HUES48 (cell line): ENCODE measurements at regions not wholly inside any gene's neighbourhood (a gene's known extent, or its start where the extent isn't known, plus 50 kb on each side); places are given as distances from the start of the nearest gene placed in this dataset.

Experiments
- H3K27ac ChIP-seq: one replicate; pipeline ENCODE4 v1.7.0; 2013; ENCODE audit warnings: low read depth, low read length, inconsistent platforms
- H3K27me3 ChIP-seq: 2 replicates; pipeline ENCODE4 v1.6.1; 2013; ENCODE audit warnings: mild to moderate bottlenecking, low read length; ENCODE audit not compliant: control insufficient read depth, insufficient read depth
- H3K36me3 ChIP-seq: 2 replicates; pipeline ENCODE4 v1.6.1; 2013; ENCODE audit warnings: low read length; ENCODE audit not compliant: control insufficient read depth, insufficient read depth
- H3K4me1 ChIP-seq: 2 replicates; pipeline ENCODE4 v1.6.1; 2013; ENCODE audit warnings: mild to moderate bottlenecking, low read length; ENCODE audit not compliant: control insufficient read depth, insufficient read depth
- H3K4me3 ChIP-seq: 2 replicates; pipeline ENCODE4 v1.5.1; 2013; ENCODE audit warnings: mild to moderate bottlenecking, low read depth, low read length
- H3K9ac ChIP-seq: 2 replicates; pipeline ENCODE4 v1.6.1; 2013; ENCODE audit warnings: mild to moderate bottlenecking, low read depth, low read length, moderate library complexity
- H3K9me3 ChIP-seq: 2 replicates; pipeline ENCODE4 v1.6.1; 2013; ENCODE audit warnings: low read length; ENCODE audit not compliant: control insufficient read depth, insufficient read depth

DNA sequence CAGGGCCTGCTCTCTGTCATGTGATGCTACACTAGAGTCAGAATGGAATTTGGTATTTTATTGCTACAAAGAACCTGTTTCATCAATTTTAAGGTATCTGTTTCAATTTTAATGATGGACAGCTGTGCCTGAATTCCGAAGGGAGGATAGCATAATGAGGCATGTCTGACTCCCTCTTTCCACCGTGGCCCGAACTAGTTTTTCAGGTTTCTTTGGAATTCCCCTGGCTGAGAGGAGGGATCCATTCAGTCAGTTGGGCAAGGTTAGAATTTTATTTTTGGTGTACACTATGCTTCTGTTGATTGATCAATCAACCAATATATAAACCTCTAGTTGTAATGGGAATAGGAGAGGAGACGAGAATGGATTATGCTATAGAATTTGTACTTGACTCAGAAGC, 761.8 kb downstream of the FAM133A start:
- Histone ChIP-seq H3K4me1 (no peaks in the 10 kb centered on the region), H3K9me3 (peaks cover 8% of the 10 kb centered on the region; the same call in 1 of the 2 replicates), H3K27ac (no peak overlapping the region), H3K36me3 (no peaks in the 10 kb centered on the region), H3K9ac (no peak overlapping the region), H3K4me3 (no peak overlapping the region), H3K27me3 (no peaks in the 10 kb centered on the region)

DNA sequence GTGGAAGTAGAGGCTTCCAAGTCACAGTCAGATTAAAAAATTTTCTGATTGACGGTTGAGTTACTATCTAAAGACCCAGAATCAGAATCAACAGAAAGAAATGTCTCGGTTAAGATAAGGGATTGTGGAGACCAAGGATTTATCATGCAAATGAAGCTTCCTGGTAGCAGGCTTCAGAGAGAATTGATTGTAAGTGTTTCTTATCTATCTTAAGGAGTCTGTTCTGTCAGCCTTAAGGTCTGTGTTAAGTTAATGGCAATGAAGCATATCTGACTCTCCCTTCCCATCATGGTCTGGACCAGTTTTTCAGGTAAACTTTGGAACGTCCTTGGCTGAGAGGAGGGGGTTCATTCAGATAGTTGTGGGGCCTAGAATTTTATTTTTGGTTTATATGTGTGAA, 780.2 kb downstream of the FAM133A start:
- peak overlapping the region; percentile 64; the same call in 1 of the 2 replicates for H3K9ac ChIP-seq
- no peak overlapping the region for H3K4me3 ChIP-seq
- peak overlapping the region; percentile 91 for H3K27ac ChIP-seq
- H3K27me3 ChIP-seq: no peaks in the 10 kb centered on the region
- peaks cover 55% of the 10 kb centered on the region for H3K4me1 ChIP-seq
- H3K9me3 ChIP-seq: peaks cover 12% of the 10 kb centered on the region
- peaks cover 3% of the 10 kb centered on the region; the same call in 1 of the 2 replicates for H3K36me3 ChIP-seq

DNA sequence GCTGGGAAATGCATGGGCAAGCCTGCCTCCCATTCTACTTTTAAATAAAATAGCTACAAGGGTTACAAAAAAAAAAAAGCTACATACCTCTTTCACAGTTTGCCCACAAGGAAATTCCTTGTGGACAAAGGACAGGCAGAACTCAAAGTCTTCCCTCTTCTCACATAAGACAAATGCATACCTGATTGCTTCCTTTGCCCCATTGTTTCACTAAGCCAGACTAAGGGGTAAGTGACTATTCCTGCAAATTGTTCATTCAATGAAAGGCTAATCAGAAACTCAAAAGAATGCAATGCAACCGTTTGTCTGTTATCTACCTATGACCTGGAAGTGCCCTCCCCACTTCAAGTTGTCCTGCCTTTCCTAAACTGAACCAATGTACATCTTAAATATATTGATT, 780.6 kb downstream of the FAM133A start:
- Histone ChIP-seq H3K27ac (peak overlapping the region; percentile 91), H3K9ac (peak overlapping the region; percentile 64; the same call in 1 of the 2 replicates), H3K4me3 (no peak overlapping the region), H3K4me1 (peaks cover 55% of the 10 kb centered on the region), H3K27me3 (no peaks in the 10 kb centered on the region), H3K36me3 (no peaks in the 10 kb centered on the region; the same call in 1 of the 2 replicates), H3K9me3 (peaks cover 8% of the 10 kb centered on the region)

GRCh38 chrX:94455782-94456181, 781.8 kb downstream of the FAM133A start:
- H3K27me3 ChIP-seq: no peaks in the 10 kb centered on the region
- H3K27ac ChIP-seq: peak overlapping the region; percentile 91
- peaks cover 55% of the 10 kb centered on the region for H3K4me1 ChIP-seq

DNA sequence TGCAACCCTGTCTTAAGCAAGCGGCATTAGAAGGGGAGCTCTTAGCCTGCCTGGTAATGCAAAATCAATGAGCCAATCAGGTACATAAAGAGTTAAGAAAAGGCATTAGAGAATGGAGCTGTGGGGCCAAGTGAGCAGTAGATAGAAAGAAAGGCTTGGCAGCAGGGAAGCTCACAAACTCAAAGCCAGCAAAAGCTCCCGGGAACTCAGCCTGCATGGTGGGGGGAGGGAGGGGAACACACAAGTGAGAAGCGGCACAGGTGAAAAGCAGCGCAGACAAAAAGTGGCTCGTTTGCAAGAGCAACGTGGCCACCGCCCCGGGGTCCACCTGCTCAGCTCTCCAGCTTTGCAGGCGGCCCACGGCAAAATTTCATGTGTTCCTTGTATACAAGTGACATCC, 818.5 kb downstream of the FAM133A start:
- H3K9ac ChIP-seq: no peak overlapping the region
- peaks cover 20% of the 10 kb centered on the region for H3K4me1 ChIP-seq
- H3K9me3 ChIP-seq: peaks cover 31% of the 10 kb centered on the region
- H3K27me3 ChIP-seq: no peaks in the 10 kb centered on the region; the same call in 1 of the 2 replicates
- H3K4me3 ChIP-seq: 0 out of 2 replicates have a peak overlapping the region, but pooled peaks have one; percentile 35
- H3K36me3 ChIP-seq: no peaks in the 10 kb centered on the region
- peak overlapping the region; percentile 47 for H3K27ac ChIP-seq

More at GRCh38 chrX:94455782-94456181, 781.8 kb downstream of the FAM133A start:
- Histone ChIP-seq H3K9ac (peak overlapping the region; percentile 64), H3K36me3 (no peaks in the 10 kb centered on the region), H3K4me3 (peak overlapping the region; percentile 38), H3K9me3 (no peaks in the 10 kb centered on the region; the same call in 1 of the 2 replicates)

GRCh38 chrX:94493405-94493804, 819.4 kb downstream of the FAM133A start:
- peaks cover 22% of the 10 kb centered on the region for H3K9me3 ChIP-seq
- peaks cover 24% of the 10 kb centered on the region for H3K4me1 ChIP-seq
- H3K27ac ChIP-seq: no peak overlapping the region

GRCh38 chrX:94511564-94511963, 837.6 kb downstream of the FAM133A start:
- no peaks in the 10 kb centered on the region for H3K36me3 ChIP-seq
- H3K9me3 ChIP-seq: no peaks in the 10 kb centered on the region
- H3K27ac ChIP-seq: no peak overlapping the region
- H3K4me3 ChIP-seq: no peak overlapping the region
- peaks cover 14% of the 10 kb centered on the region for H3K4me1 ChIP-seq
- H3K9ac ChIP-seq: no peak overlapping the region
- H3K27me3 ChIP-seq: no peaks in the 10 kb centered on the region

More at GRCh38 chrX:94493405-94493804, 819.4 kb downstream of the FAM133A start:
- H3K27me3 ChIP-seq: no peaks in the 10 kb centered on the region; the same call in 1 of the 2 replicates
- no peak overlapping the region for H3K9ac ChIP-seq
- no peaks in the 10 kb centered on the region for H3K36me3 ChIP-seq
- 0 out of 2 replicates have a peak overlapping the region, but pooled peaks have one; percentile 18 for H3K4me3 ChIP-seq

DNA sequence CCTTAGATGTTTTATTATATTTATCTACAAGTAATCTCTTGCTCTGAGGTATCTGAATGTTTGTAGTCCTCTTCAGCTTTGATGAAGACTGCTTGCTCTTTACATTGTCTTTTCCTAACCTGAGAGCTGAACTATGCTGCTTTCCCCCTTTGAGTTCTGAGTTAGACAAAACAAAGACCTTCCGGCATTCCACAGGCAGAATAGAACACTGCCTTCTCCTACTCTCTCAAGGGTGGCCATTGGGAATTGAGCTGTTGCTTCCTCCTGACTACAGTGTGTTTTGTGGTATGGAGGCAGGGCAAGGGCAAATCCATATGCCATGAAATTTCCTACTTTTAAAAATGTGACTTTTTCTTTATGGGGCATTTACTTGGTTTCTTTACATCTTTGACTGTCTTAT, 841.0 kb downstream of the FAM133A start:
- Histone ChIP-seq H3K4me3 (no peak overlapping the region), H3K36me3 (no peaks in the 10 kb centered on the region), H3K27me3 (no peaks in the 10 kb centered on the region), H3K4me1 (peaks cover 14% of the 10 kb centered on the region), H3K9ac (no peak overlapping the region), H3K27ac (no peak overlapping the region), H3K9me3 (peaks cover 18% of the 10 kb centered on the region)

GRCh38 chrX:94524867-94525266, 850.9 kb downstream of the FAM133A start:
- Histone ChIP-seq H3K27ac (no peak overlapping the region), H3K4me1 (no peaks in the 10 kb centered on the region), H3K27me3 (no peaks in the 10 kb centered on the region), H3K4me3 (no peak overlapping the region), H3K9ac (no peak overlapping the region), H3K9me3 (peaks cover 41% of the 10 kb centered on the region), H3K36me3 (no peaks in the 10 kb centered on the region)

DNA sequence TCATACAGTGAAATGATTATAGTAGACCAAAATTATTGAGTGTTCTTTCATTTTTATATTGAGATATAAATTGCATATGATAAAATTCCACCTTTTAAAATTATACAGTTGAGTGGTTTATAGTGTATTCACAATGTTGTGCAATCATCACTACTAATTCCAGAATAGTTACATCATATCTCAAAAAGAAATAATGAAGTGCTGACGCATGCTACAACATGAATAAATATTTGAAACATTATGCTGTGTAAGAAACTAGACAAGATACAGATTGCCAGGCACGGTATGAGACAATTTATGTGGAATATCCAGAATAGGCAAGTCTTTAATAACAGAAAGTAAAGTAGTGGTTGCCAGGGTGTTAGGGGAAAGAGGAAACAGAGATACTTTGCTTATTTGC, 871.7 kb downstream of the FAM133A start:
- Histone ChIP-seq H3K9me3 (peaks cover under 1% of the 10 kb centered on the region; the same call in 1 of the 2 replicates), H3K27ac (no peak overlapping the region), H3K9ac (no peak overlapping the region), H3K27me3 (no peaks in the 10 kb centered on the region), H3K36me3 (no peaks in the 10 kb centered on the region), H3K4me1 (peaks cover 8% of the 10 kb centered on the region), H3K4me3 (no peak overlapping the region)

- Histone ChIP-seq H3K27ac (no peak overlapping the region), H3K9ac (no peak overlapping the region), H3K36me3 (no peaks in the 10 kb centered on the region), H3K27me3 (no peaks in the 10 kb centered on the region), H3K9me3 (peaks cover 16% of the 10 kb centered on the region), H3K4me3 (no peak overlapping the region), H3K4me1 (peaks cover 10% of the 10 kb centered on the region)
Observed at GRCh38 chrX:94551831-94552230, 877.8 kb downstream of the FAM133A start.
